Thoracic aorta (tissue), 2 donors: ENCODE measurements at regions not wholly inside any gene's neighbourhood (a gene's known extent, or its start where the extent isn't known, plus 50 kb on each side); places are given as distances from the start of the nearest gene placed in this dataset.
"Not testable (repeated sequence)": the region's sequence is repeated elsewhere in the genome, so short reads cannot be mapped to it uniquely, and the experiment has no call there.

ENCODE experiments used
- ATAC-seq: fragments of 150-250 bp; one replicate; pipeline ENCODE4 v1.8.0; 2017; ENCODE audit warnings: low read depth; ENCODE audit not compliant: insufficient number of reproducible peaks, low FRiP score
- DNase-seq: peaks from one replicate; pipeline ENCODE4 v3.0.0-alpha.2; 2020; ENCODE audit warnings: low spot score
- H3K27ac ChIP-seq, 2 donors: fragments of 200-600 bp; sonication (generic); 1 replicate in 1 of 2; 2 replicates in 1 of 2; pipeline ENCODE4 v1.5.1; 2016; ENCODE audit warnings: mild to moderate bottlenecking in 2 of 2, moderate library complexity in 2 of 2
- H3K27me3 ChIP-seq: fragments of 200-600 bp; sonication (generic); replicated peaks from 2 replicates; pipeline ENCODE4 v1.6.0; 2016; ENCODE audit warnings: mild to moderate bottlenecking; ENCODE audit not compliant: insufficient read depth
- H3K36me3 ChIP-seq: fragments of 200-600 bp; sonication (generic); one replicate; pipeline ENCODE4 v1.5.1; 2016
- H3K4me1 ChIP-seq, 2 donors: fragments of 200-600 bp; sonication (generic); 1 replicate in 1 of 2; 2 replicates in 1 of 2; pipeline versions ENCODE4 v1.5.1 to v1.6.0; 2016; ENCODE audit warnings: low read depth in 2 of 2, mild to moderate bottlenecking in 1 of 2; ENCODE audit not compliant: control insufficient read depth in 1 of 2
- H3K4me3 ChIP-seq: fragments of 200-600 bp; sonication (generic); 2 replicates; pipeline ENCODE4 v1.5.1; 2016; ENCODE audit warnings: mild to moderate bottlenecking
- H3K9me3 ChIP-seq: fragments of 200-600 bp; sonication (generic); 2 replicates; pipeline ENCODE4 v1.5.1; 2016
- CTCF ChIP-seq: fragments of 200-600 bp; sonication (generic); IDR thresholded peaks from one replicate; pipeline ENCODE4 v1.5.1; 2019; ENCODE audit warnings: antibody characterized with exemption

GRCh38 chr21:8998946-8999681 is 1522.3 kb upstream of the TPTE start:
- H3K4me3 ChIP-seq, result no peak overlapping the region
- no peaks in the 10 kb centered on the region for H3K9me3 ChIP-seq
- H3K27ac ChIP-seq, result no peak overlapping the region
- ATAC-seq, result no peak
- no peaks in the 10 kb centered on the region for H3K4me1 ChIP-seq
- H3K27me3 ChIP-seq, result no peaks in the 10 kb centered on the region
- DNase-seq, result no peak
- H3K36me3 ChIP-seq, result no peaks in the 10 kb centered on the region
- TF ChIP-seq CTCF, result no peak

- not testable (repeated sequence) for DNase-seq, H3K36me3 ChIP-seq, H3K27me3 ChIP-seq, H3K4me1 ChIP-seq, H3K27ac ChIP-seq, H3K4me3 ChIP-seq, H3K9me3 ChIP-seq, ATAC-seq
Measured at GRCh38 chr21:9000132-9000531, 1521.3 kb upstream of the TPTE start.

- H3K4me1 ChIP-seq, DNase-seq, H3K27me3 ChIP-seq, H3K4me3 ChIP-seq, H3K27ac ChIP-seq, H3K36me3 ChIP-seq, H3K9me3 ChIP-seq, ATAC-seq: not testable (repeated sequence)
Measured at GRCh38 chr21:9000671-9001070, 1520.7 kb upstream of the TPTE start.

GRCh38 chr21:9001890-9002663 is 1519.3 kb upstream of the TPTE start:
- H3K9me3 ChIP-seq, result not testable (repeated sequence)

GRCh38 chr21:9003909-9004814 is 1517.2 kb upstream of the TPTE start:
- not testable (repeated sequence) for H3K4me1 ChIP-seq, H3K4me3 ChIP-seq, H3K27ac ChIP-seq, H3K27me3 ChIP-seq, H3K9me3 ChIP-seq, H3K36me3 ChIP-seq, DNase-seq, ATAC-seq

More at GRCh38 chr21:9001890-9002663, 1519.3 kb upstream of the TPTE start:
- H3K4me1 ChIP-seq, H3K27me3 ChIP-seq, H3K4me3 ChIP-seq, ATAC-seq, H3K27ac ChIP-seq, DNase-seq, H3K36me3 ChIP-seq: not testable (repeated sequence)

GRCh38 chr21:9004815-9005518 is 1516.4 kb upstream of the TPTE start:
- H3K27me3 ChIP-seq, H3K27ac ChIP-seq, DNase-seq, ATAC-seq, H3K4me3 ChIP-seq, H3K9me3 ChIP-seq, H3K36me3 ChIP-seq, H3K4me1 ChIP-seq: not testable (repeated sequence)

GRCh38 chr21:9005671-9006070 is 1515.7 kb upstream of the TPTE start:
- not testable (repeated sequence) for H3K27me3 ChIP-seq, H3K4me1 ChIP-seq, ATAC-seq, DNase-seq, H3K4me3 ChIP-seq, H3K36me3 ChIP-seq, H3K27ac ChIP-seq, H3K9me3 ChIP-seq

- not testable (repeated sequence) for H3K4me1 ChIP-seq, ATAC-seq, H3K27ac ChIP-seq, DNase-seq, H3K27me3 ChIP-seq, H3K4me3 ChIP-seq, H3K9me3 ChIP-seq, H3K36me3 ChIP-seq
Measured at GRCh38 chr21:9006111-9006510, 1515.3 kb upstream of the TPTE start.

GRCh38 chr21:9006553-9007323 is 1514.6 kb upstream of the TPTE start:
- not testable (repeated sequence) for H3K27me3 ChIP-seq, ATAC-seq, H3K4me1 ChIP-seq, H3K36me3 ChIP-seq, H3K4me3 ChIP-seq, DNase-seq, H3K9me3 ChIP-seq, H3K27ac ChIP-seq
